NCI-H446 (cell line): ENCODE measurements at regions not wholly inside any gene's neighbourhood (a gene's known extent, or its start where the extent isn't known, plus 50 kb on each side); places are given as distances from the start of the nearest gene placed in this dataset.
"Not testable (repeated sequence)": the region's sequence is repeated elsewhere in the genome, so short reads cannot be mapped to it uniquely, and the experiment has no call there.

Experiments
- DNase-seq, 2 experiments: peaks; one replicate each; lab custom pipeline; 2025; lab: John Stamatoyannopoulos, UW

DNA sequence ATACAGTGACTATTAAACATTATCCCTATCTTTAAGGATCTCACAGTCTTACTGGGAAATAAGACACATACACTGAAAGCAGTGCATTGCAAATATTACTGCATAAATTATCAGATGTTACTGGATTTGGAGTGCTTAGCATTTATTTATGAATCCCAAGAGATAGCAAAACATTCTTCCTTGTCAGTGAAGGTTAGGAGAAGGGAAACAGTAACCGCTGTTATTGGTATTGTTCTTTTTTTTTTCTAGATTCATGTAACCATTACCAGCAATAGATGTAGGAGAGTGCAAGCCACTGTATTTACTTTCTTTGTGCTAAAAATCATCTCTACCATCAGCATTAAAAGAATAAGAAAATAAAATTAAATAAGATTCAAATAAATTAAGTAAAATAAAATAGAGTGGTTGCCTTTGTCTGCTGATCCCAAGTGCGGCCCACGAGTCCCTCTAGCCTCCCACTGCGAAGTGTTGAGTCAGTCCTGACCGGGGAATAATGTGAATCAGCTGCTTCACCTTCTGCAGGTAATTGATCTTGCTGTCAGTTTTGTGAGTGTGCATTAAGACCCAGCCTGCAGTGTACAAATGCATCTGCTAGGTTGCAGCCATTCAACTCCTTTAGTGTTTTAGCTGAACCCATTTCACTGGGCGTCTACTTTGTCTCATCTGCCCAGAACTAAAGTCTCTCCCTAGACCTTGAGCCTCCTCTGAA lies 1344.9 kb downstream of the GATA3 start:
- no peak for DNase-seq

DNA sequence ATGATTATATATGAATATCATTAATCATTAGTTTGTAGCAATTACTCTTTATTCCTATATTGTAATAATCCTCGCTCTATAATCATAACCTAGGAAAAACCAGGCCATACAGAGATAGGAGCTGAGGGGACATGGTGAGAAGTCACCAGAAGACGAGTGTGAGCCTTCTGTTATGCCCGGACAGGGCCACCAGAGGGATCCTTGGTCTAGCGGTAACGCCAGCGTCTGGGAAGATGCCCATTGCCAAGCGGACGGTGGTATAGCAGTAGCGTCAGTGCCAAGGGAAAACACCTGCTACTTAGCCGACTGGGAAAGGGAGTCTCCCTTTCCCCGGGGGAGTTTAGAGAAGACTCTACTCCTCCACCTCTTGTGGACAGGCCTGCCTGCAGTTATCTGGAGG lies 1347.6 kb downstream of the GATA3 start:
- DNase-seq, result peak; percentile 30 to 75

DNA sequence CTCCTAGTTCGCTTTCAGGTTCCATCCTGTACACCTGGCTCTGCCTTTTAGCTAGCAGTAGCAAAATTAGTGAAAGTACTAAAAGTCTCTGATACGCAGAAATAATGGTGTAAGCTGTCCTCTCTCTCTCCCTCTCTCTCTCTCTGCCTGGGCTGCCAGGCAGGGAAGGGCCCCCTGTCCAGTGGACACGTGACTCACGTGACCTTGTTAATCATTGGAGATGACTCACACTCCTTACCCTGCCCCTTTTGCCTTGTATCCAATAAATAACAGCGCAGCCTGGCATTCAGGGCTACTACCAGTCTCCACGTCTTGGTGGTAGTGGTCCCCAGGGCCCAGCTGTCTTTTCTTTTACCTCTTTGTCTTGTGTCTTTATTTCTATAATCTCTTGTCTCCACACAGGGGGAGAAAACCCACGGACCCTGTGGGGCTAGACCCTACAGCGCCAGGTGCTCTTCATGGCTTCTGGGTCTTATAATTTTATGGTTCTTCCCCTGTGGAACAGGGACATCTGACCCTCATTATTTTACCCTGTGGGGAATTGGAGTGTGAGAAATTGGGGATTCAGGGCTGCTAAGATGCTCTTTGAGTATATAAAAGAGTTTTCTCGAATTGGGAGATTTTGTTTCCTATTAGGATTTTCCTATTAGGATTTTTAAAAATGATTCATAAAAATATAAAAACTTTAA lies 1348.2 kb downstream of the GATA3 start:
- DNase-seq, result peak in 1 of 2 experiments; percentile 8

DNA sequence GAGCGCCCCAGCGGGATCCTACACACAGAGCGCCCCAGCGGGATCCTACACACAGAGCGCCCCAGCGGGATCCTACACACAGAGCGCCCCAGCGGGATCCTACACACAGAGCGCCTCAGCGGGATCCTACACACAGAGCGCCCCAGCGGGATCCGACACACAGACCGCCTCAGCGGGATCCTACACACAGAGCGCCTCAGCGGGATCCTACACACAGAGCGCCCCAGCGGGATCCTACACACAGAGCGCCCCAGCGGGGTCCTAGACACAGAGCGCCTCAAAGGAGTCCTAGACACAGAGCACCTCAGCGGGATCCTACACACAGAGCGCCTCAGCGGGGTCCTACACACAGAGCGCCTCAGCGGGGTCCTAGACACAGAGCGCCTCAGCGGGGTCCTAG lies 1352.7 kb downstream of the GATA3 start:
- not testable (repeated sequence) for DNase-seq

DNA sequence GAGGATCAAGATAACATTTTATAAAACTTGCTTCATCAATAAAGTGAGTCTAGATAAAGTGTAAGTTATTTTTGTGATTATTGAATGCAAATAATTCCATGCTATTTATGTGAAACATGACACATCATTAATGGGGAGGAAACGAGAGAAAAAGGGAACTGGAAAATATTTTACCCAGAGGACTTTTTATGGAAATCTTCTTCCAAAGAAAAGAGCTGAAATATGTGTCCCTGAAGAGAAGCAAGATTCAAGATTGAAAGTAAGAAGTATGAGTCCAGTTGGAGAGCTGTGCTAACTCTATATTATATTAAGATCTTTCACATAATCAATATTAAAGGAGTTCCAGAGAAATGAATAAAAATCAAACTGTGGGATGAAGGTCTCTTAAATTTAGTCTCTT lies 1361.8 kb downstream of the GATA3 start:
- no peak for DNase-seq

DNA sequence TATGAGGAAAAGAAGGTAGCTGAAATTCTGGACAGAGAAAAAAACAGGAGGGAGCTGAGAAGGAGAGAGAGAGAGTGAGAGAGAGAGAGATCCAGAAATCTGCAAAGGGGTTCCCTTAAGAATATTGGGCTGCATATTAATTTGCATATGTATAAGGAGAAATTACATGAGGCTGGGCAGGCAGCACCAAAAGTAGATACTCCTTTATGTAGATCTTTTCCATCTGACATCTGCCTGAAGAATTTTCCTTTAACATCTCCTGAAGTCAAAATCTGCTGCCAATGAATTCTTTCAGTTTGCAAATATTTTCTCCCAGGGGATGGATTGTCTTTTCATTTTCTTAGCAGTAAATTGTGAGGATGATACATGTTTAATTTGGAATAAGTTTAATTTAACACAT lies 1365.3 kb downstream of the GATA3 start:
- DNase-seq, result no peak

DNA sequence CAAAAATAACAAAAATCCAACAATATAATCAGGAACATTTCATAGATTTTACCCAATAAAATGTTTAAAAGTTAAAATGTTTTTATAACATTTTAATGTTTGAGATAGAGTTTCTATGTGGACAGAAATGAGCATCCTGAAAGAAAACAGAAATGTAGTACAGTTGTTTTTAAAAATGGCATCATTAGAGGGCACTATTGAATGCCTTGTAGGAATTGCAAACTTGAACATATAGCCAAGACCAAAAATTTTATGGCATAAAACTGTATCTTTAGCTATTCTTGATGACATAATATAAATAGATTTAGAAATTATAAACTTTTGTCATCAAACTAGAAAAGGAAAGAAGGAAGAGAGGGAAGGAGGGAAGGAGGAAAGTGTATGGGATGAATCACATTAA lies 1372.7 kb downstream of the GATA3 start:
- DNase-seq, result no peak

DNA sequence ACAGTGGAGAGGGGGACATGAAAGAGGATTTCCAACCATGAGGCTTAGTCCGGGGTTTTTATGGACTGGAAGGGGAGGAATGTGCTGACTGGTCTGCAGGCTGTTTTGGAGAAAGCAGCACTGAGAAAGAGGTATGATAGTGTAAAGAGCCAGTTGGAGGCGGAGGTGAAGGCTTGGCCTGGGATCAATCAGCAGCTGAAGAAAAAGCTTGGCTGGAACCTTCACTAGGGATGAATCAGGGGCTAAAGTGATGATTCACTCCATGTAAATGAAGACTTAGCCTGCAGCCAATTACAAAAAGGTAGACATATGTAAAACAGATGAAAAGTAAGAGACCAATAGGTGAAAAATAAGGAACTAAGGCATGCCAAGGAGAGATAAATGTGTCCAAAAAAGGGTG lies 1382.6 kb downstream of the GATA3 start:
- DNase-seq, result peak in 1 of 2 experiments; percentile 12

DNA sequence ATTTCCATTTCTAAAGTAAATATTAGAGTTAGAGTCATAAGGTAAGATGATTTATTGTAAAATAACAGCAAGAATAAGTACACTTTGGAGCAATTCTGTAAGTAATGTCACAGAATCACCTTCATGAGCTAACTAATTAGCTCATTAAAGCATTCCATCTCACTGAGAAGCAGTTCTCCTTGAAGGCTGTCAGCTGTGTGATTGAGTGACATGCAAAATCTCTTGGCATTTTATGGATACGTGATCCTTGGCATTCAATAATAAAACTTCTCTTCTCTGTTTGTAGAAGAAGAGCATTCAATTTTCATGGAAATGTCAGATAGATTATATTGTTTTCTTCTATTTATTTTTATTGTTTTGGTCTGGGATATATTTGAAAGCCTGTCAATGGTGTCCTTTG lies 1389.3 kb downstream of the GATA3 start:
- no peak for DNase-seq

DNA sequence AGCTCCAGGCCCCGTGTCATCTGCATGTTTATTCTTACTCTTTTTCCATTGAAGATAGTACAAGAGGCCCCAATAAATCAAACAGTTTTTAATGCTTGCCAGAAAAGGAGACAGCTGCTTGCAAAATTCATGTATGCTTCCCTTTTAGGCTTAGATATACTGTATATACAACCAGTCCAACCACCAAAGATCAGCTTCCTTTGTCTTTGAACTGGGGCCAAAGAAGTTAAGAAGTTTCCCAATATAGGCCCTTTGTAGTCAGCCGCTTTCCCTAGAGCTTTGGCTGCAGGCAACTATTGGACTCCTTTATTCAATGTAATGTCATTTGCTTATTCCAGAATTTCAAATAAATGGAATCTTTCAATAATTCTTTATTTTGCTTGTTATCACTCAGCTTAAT lies 1395.0 kb downstream of the GATA3 start:
- no peak for DNase-seq

DNA sequence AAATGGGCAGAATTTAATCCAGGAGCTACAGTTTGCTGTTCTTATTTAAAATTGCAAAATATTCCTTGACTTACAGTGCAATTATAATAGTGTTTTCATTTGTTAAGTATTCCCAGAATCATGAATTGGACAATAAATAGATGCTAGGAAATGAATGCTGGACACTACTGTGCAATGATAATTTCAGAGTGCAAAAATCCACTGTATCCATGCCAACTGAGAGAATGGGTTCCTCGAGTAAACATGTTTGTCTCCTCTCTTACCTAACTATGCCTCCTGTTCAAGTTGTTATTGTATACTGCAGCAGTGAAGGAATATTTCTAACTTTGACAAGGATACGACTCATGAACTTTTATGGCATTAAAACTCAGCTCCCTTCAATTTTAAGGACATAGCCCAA lies 1396.3 kb downstream of the GATA3 start:
- DNase-seq, result no peak

DNA sequence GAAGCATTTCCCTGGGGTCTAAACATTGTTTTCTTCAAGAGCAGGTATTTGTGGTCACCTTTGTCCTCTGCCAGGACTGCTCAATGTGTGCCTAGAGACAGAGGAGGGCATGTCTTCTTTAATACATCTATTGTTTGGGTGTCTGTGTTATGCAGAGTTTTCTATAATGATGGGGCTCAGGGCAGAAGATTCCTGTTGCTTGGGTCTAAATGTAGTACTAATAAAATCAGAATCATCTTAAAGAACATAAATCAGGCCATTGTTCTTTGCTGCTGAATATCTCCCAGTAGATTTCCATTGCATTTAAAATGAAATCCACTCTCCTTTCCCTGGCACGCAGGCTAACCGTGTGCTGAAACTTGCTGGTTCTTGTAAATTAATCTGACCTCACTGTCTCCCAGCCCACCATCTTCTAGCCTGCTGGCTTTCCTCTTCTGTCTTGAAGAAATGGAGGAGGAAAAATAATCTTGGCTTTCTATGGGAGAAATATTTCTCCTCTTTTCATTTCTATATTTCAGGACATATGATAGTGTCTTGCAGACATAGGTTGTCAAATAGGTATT lies 1396.8 kb downstream of the GATA3 start:
- DNase-seq, result no peak

DNA sequence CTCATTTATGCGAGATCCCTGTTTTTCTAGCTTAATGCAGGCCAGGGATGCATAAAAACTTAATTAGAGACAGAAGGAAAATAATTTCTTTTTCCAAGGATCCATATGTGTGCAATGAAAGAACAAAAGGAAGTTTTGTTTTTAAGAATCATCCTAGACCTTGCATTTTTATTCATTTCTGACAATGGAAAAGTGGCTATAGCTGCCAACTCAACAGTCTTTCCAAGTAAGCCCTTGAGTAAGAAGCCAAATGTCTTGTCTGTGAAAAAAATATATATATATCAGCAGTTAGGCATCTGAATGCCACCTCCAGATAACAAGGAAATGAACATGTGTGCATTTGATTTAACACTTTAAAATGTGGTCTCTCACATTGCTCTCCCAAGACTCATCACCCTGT lies 1397.6 kb downstream of the GATA3 start:
- DNase-seq, result peak in 1 of 2 experiments; percentile 4

DNA sequence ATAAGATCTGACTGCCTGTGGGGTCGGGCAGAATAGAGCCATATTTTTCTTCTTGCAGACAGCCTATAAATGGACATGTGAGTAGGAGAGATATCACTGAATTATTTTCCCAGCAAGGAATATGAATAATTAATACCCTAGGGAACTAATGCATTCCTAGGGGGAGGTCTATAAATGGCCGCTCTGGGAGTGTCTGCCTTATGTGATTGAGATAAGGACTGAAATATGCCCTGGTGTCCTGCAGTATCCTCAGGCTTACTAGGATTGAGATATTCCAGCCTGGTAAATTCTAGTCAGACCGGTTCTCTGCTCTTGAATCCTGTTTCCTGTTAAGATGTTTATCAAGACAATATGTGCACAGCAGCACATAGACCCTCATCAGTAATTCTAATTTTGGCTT lies 1399.4 kb downstream of the GATA3 start:
- not testable (repeated sequence) for DNase-seq

DNA sequence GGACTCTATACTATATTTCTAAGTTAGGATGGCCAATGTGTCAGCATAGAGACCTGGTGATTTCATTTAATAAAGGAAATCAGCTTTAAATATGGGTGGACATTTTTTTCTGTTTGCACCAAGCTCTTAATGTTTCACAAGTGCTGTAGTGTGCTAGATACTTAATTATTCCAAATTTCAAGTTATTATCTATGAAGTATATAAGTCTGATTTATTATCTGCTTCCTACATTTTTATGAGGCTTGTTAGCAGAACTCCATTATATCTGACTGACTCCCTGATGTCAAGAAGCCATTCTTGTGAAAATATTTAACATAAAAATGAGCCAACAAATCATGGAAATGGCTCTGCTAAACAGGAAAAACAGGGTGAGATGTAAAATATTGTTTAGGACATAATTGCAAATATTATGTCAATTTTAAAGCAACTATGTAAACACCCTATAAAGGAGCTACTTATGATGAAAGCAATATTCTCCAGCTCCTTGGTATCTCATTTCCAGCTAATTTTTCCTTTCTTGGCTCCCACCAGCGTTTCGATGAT lies 1415.2 kb downstream of the GATA3 start:
- no peak for DNase-seq

DNA sequence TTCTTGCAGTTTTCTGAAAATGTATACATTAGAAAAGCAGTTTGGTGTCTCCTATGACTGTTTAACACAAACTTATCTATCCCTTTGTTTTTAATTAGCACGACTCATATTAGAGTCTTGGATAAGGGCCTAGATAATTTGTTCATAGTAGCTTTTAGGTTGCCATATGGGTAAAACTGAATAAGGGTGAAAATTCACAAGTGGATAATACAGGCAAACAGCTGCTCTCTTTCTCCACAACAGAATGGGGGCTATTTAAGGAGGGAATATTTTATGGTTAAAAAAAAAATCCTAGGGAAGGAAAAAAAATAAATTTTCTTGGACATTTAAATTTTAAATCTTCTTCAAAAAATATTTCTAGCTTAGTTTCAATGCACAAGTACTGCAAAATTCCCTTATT lies 1416.1 kb downstream of the GATA3 start:
- DNase-seq, result no peak

DNA sequence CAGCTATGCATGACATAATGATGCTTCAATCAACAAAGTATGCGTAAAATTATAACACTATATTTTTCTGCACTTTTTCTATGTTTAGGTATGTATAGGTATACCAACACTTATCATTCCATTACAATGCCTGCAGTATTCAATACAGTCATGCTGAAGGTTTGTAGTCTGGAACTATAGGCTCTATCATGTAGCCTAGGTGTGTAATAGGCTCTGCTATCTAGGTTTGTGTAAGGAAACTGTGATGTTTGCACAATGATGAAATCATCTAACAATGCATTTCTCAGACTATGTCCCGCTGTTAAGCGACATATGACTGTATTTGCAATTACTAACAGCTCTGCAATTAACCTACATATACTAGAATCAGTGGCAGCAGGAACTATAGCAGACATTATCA lies 1447.5 kb downstream of the GATA3 start:
- DNase-seq, result no peak

DNA sequence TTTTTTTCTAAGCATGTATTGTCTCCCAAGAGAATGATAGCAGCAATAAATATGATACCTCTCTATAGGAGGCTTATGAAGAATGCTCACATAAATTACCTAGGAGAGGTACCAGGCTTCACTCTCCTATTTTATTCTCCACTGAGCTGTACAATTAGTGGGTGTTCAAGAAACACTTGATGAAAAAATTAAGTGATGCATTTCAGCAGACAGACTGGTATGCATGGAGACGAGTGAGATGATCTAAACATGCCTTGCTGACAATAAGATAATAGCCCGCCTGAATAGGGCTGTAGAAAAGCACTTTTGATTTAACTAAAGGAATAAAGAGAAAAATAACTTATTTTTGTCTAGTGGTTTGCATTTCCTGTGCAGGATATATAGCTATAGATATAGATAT lies 1449.7 kb downstream of the GATA3 start:
- DNase-seq, result no peak

DNA sequence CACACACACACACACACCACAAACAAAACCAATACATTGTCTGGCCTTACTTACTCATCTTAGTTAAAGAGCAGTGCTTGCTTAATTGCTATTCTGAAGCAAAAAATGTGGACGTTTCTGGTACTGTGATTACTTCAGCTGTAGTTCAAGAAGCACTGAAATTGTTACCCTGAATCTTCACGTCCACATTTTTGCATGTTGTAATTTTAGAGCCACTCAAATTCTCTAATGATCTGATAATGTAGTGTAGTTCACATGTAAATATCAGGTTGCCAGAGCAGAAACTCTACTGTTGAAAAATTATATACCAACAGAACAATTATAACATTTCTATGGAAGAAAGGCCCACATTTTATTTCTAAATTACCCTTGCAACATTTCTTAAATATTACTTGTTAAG lies 1451.1 kb downstream of the GATA3 start:
- no peak for DNase-seq

DNA sequence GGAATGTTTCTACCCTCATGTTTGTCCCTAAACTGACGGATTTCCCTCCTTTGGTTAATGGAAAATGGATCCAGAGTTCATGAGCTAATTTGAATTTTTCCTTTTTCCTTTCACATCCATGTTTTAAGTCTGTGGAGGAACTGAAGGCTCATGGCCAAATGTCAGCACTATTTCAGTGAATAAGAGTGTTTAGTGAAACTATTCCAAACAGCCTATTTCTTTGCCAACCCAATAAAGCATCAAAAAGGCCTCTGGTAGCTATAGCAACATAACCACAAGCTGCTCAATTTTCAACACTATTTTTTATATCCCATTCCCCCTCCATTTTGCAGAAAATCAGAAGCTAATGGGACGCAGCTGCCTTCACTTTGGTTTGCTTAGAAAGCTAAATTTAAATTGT lies 1454.1 kb downstream of the GATA3 start:
- peak in 1 of 2 experiments; percentile 8 for DNase-seq

DNA sequence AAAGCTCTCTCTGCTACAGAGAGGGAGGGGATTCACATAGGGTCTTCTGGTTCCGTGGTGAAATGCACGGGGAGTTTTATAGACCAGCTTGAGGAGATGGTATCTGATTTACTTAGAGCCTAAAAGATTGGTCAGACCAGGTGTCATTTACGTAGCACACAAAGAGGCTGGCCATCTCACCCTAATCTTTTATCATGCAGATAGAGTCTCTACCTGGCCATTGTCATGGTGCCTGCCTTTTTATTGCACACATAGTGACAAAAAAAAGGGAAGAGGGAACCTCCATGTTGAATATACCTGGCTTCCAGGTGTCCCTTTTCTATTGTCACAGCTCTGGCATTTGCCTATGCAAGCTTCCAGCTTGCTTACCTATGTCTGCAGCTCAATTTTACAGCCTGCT lies 1456.1 kb downstream of the GATA3 start:
- no peak for DNase-seq

DNA sequence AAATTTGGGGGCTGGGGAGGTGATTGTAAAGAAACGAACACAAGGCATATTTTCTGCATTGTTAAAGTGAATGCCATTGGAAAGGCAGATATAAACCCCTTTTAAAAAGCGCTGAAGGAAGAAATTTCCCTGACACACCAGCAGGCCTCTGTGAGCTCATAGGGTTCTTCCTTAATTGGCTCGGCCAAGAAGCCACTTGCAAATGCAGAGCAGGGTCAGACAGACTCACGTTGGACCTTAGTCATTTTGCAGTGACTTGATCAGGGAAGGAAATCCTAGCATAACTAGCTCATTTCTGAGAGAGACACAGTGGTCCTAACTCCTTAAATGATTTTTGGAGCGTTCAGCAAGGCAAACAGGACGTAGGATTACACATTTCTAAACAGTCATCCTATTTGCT lies 1461.4 kb downstream of the GATA3 start:
- no peak for DNase-seq

DNA sequence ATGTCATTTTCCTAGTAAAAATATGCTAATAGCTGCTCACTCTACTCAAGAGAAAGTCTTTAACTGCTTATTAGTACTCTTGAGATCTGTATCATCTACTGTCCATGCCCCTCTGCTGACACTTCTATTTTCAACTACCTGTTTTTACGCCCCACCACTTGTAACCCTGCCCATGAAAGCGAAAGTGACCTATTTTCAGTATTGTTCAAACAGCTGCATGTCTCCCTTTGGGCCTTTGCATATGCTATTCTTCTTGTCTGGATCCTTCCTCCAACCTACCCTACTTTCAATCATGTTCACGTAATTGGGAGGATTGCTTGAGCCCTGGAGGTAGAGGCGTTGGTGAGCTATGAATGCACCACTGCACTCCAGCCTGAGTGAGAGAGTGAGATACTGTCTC lies 1481.3 kb downstream of the GATA3 start:
- DNase-seq, result no peak
